ENCODE measurements at regions not wholly inside any gene's neighbourhood (a gene's known extent, or its start where the extent isn't known, plus 50 kb on each side); places are given as distances from the start of the nearest gene placed in this dataset.

DNA sequence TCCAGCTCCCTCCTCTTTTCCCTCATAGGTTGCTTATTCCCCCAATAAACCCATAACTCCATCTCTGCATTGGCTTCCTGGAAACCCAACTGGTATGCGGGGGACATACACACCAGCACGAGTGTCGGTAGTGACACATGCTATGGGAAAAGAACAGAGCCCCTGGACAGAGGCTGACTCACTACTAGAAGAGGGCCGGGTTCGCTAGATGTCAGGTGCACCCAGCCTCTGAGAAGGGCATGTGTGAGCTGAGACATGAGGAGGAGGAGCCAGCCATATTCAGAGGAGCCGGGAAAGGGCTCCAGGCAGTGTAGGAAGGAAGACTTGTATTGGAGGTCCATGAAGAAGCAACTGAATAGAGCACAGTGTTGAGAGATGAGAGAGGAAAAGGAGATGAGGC, 241.1 kb downstream of the SOX9 start:
- H3K4me3 ChIP-seq (replicated peaks; ENCODE audit: low read depth, low read length) = no peak overlapping the region
- TF ChIP-seq, protein P1, sequence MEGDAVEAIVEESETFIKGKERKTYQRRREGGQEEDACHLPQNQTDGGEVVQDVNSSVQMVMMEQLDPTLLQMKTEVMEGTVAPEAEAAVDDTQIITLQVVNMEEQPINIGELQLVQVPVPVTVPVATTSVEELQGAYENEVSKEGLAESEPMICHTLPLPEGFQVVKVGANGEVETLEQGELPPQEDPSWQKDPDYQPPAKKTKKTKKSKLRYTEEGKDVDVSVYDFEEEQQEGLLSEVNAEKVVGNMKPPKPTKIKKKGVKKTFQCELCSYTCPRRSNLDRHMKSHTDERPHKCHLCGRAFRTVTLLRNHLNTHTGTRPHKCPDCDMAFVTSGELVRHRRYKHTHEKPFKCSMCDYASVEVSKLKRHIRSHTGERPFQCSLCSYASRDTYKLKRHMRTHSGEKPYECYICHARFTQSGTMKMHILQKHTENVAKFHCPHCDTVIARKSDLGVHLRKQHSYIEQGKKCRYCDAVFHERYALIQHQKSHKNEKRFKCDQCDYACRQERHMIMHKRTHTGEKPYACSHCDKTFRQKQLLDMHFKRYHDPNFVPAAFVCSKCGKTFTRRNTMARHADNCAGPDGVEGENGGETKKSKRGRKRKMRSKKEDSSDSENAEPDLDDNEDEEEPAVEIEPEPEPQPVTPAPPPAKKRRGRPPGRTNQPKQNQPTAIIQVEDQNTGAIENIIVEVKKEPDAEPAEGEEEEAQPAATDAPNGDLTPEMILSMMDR (IDR thresholded peaks at IDR 0.05; ENCODE audit: low read depth, low read length, missing control alignments) = no peak
- no peak for DNase-seq (ENCODE audit: extremely low read depth, low read depth)

DNA sequence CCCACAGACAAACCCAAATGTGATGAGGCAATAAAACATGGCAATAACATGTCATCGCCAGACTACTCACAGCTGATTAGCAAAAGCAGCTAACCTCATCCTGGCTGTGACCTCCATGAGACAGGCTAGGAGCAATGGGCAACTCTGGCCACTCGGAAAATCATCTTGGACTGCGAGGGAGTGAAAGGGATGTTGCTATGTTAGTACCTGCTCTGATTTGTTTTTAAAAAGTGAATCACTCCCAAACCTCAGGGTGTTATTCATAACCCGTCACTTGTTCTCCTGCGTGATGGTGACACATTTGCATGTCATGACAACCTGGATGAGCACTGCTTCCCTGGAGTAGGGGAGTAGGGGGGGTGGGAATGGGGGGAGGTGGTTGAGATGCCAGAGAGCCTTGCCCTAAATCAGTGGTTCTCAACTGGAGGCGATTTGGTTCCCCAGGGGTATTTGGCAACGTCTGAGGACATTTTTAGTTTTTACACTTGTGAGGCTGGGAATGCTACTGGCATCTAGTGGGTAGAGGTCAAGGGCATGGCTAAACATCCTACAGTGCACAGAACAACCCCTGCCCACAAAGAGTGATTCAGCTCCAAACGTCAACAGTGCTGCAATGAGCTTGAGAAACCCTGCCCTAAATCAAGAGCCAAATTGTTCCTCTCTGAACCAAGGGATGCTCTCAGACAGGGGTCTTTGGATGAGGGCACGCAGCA, 241.7 kb downstream of the SOX9 start:
- TF ChIP-seq, protein P1 (IDR thresholded peaks at IDR 0.05; ENCODE audit: low read depth, low read length, missing control alignments) = no peak
- no peak overlapping the region for H3K4me3 ChIP-seq (replicated peaks; ENCODE audit: low read depth, low read length)
- no peak for DNase-seq (ENCODE audit: extremely low read depth, low read depth)

DNA sequence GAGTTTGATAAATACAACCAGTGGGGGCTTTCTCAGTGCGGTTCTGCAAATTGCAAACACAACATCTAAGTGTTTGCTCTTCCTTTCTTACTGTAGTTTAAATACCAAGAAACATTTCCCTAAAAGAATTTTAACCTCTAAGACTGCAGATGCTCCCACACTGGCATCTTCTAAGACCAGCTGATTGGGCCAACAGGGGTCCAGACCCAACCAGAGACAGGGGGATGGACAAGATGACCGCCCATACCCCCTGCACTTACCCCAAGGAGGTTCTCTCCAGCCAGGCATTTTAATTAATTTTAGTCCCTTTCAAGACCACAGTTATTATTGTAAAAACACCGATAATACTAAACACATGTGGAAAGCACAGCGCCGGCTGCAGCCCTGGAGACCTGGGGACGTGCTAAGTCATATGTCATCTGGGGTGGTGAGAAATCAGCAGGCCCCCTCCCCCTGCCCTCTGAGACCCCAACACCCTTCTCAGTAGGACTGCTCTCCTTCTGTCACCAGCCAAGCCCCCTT, 242.3 kb downstream of the SOX9 start:
- TF ChIP-seq, protein P1 (IDR thresholded peaks at IDR 0.05; ENCODE audit: low read depth, low read length, missing control alignments) = no peak
- DNase-seq (ENCODE audit: extremely low read depth, low read depth) = no peak
- H3K4me3 ChIP-seq (replicated peaks; ENCODE audit: low read depth, low read length) = no peak overlapping the region

DNA sequence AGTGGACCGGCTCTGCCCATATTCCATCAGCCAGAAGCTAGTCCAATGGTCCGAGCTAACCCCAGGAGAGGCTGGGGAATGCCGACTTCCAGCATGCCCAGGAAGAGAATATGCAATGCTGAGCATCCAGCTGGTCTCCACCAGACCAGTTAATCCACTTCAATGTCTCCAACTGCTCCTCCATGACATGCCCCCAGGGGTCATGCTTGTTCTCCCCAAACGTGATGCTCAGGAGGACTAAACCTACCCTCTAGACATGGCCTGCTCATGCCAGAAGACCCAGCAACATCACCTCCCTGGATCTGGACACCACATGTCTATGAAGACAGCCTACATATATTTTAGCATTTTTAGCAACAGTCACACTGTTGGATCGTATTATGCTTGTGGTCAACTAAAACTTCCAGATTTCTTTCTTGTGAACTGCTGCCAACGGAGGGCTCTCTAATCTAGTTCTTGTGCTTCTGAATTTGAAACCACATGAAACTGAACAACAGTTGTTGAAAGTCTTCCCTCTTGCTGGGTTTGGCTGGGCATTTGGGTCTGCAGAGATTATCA, 245.1 kb downstream of the SOX9 start:
- peak; percentile 97 for DNase-seq (ENCODE audit: extremely low read depth, low read depth)
- TF ChIP-seq, protein P1 (IDR thresholded peaks at IDR 0.05; ENCODE audit: low read depth, low read length, missing control alignments) = peak; percentile 52
- no peak overlapping the region for H3K4me3 ChIP-seq (replicated peaks; ENCODE audit: low read depth, low read length)

DNA sequence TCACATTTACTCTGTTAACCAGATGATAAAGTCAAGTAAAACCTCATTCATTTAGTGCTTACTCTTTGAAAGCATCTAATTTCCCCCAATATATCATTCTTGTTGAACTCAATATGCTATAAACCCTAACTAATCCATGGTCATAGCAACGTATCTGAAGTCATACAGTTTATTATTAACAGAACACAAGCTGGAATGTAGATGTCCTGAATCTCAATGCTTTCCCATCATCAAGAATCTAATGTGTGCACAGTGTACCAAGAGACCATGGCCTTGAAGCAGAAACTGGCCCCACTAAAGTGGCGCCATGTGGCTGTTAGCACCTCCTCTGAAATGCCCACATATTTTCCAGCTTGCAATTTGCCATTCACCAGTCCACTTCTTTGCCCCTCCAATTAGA, 245.8 kb downstream of the SOX9 start:
- DNase-seq (ENCODE audit: extremely low read depth, low read depth) = no peak
- no peak overlapping the region for H3K4me3 ChIP-seq (replicated peaks; ENCODE audit: low read depth, low read length)
- TF ChIP-seq, protein P1 (IDR thresholded peaks at IDR 0.05; ENCODE audit: low read depth, low read length, missing control alignments) = no peak

DNA sequence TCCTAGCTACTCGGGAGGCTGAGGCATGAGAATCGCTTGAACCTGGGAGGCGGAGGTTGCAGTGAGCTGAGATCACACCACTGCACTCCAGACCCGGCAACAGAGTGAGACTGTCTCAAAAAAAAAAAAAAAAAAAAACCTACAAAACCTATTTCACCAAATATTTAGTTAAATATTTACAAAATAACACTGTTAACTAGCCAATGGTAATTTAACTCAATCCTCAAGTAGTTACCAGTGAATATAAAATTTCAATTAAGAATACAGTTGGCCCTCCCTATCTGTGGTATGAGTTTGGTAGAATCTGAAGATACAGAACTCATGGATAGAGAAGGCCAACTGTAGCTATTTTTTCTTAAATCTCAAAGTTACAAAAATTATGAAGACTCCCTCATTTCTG, 247.4 kb downstream of the SOX9 start:
- DNase-seq (ENCODE audit: extremely low read depth, low read depth) = no peak
- TF ChIP-seq, protein P1 (IDR thresholded peaks at IDR 0.05; ENCODE audit: low read depth, low read length, missing control alignments) = no peak
- H3K4me3 ChIP-seq (replicated peaks; ENCODE audit: low read depth, low read length) = no peak overlapping the region

Measured in HFF-Myc (cell line).